ENCODE measurements at regions not wholly inside any gene's neighbourhood (a gene's known extent, or its start where the extent isn't known, plus 50 kb on each side); places are given as distances from the start of the nearest gene placed in this dataset.

GRCh38 chr17:36786867-36787266, 150.4 kb upstream of the LHX1 start:
- TF ChIP-seq EZH2 (IDR thresholded peaks at IDR 0.05; ENCODE audit: low read length, unreplicated experiment): no peak
- no peak for TF ChIP-seq CTCF (conservative IDR thresholded peaks at IDR 0.05; ENCODE audit: low read depth, low read length)
- no peak for TF ChIP-seq EZH2phosphoT487 (IDR thresholded peaks at IDR 0.05; ENCODE audit: borderline replicate concordance, low read length)
